ENCODE measurements at regions not wholly inside any gene's neighbourhood (a gene's known extent, or its start where the extent isn't known, plus 50 kb on each side); places are given as distances from the start of the nearest gene placed in this dataset.

DNA sequence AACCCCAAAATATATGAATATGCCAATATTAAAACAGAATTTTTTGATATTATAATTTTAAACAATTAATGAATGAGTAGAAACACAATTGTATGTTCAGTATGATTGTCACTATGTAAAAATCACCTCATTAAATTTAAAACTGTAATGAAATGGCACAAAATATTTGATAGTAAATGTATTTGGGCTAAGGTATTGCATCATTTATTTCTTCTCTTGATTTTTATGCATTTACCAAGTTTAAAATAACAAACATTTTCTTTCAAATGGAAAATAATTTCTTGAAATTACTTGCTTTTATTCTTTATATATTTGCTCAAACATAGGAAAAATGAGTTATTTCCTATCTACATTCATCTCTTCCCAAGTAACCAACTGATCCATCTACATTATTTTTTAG lies 782.6 kb downstream of the KCNJ3 start:
- TF ChIP-seq EZH2 (IDR thresholded peaks at IDR 0.05): no peak
- no peak for TF ChIP-seq POLR2AphosphoS5 (IDR thresholded peaks at IDR 0.05; ENCODE audit: borderline replicate concordance, low read depth, low read length)
- TF ChIP-seq FOXP2 (optimal IDR thresholded peaks at IDR 0.05; ENCODE audit: control extremely low read depth, extremely low read length, insufficient read depth): no peak
